ENCODE measurements at regions not wholly inside any gene's neighbourhood (a gene's known extent, or its start where the extent isn't known, plus 50 kb on each side); places are given as distances from the start of the nearest gene placed in this dataset.
"Not testable (repeated sequence)": the region's sequence is repeated elsewhere in the genome, so short reads cannot be mapped to it uniquely, and the experiment has no call there.

- TF ChIP-seq, protein P1, sequence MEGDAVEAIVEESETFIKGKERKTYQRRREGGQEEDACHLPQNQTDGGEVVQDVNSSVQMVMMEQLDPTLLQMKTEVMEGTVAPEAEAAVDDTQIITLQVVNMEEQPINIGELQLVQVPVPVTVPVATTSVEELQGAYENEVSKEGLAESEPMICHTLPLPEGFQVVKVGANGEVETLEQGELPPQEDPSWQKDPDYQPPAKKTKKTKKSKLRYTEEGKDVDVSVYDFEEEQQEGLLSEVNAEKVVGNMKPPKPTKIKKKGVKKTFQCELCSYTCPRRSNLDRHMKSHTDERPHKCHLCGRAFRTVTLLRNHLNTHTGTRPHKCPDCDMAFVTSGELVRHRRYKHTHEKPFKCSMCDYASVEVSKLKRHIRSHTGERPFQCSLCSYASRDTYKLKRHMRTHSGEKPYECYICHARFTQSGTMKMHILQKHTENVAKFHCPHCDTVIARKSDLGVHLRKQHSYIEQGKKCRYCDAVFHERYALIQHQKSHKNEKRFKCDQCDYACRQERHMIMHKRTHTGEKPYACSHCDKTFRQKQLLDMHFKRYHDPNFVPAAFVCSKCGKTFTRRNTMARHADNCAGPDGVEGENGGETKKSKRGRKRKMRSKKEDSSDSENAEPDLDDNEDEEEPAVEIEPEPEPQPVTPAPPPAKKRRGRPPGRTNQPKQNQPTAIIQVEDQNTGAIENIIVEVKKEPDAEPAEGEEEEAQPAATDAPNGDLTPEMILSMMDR (IDR thresholded peaks at IDR 0.05) = not testable (repeated sequence)
- not testable (repeated sequence) for TF ChIP-seq POLR2A (IDR thresholded peaks at IDR 0.05)
Measured at GRCh38 chr2:90266888-90267287, 1575.4 kb downstream of the RPIA start.

Measured in body of pancreas (tissue), 4 donors.